ENCODE measurements at regions not wholly inside any gene's neighbourhood (a gene's known extent, or its start where the extent isn't known, plus 50 kb on each side); places are given as distances from the start of the nearest gene placed in this dataset.

DNA sequence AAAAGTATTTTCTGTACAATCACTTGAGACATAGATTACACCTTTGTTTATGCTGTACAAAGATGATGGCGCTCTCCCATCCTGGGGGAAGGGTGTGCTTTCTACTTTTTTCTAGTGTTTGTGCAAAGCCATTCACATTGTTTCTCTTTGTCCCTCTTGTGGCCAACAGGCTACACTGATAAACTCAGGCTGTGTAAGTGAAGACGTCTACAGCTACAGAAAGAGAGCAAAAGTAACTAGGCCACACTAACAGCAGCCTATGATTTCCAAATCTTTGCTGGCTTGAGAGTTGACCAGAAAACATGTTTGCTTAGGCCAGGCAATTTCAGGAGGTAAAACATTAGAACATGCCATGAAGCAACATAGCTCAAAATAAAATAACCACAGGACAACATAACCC is 75.1 kb downstream of the FOXB1 start:
- no peak overlapping the region for H3K9ac ChIP-seq (ENCODE audit: low read length)

DNA sequence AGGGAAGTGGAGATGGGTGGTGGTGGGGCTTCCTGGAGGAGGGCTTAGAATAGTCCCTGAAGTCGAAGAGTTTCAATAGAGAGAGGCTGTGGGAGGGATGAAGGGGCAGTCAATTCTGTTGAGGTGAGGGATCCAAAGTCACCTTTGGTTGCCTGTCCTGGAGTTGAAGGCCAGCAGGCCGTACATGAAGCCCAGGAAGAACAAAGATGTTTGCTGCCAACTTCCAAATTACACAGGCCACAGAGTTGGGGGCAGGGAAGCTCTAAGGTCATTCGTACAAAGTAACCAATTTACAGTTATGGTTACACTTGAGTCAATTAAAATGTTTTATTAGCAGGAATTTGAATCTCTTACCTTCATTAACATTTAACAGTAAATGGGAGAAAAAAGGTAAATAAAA is 77.9 kb downstream of the FOXB1 start:
- Histone ChIP-seq H3K9ac (ENCODE audit: low read length) (no peak overlapping the region), H3K79me2 (ENCODE audit: low read length) (no peaks in the 10 kb centered on the region), H3K9me3 (replicated peaks; ENCODE audit: insufficient read depth, low read length) (no peaks in the 10 kb centered on the region), H3K4me1 (ENCODE audit: low read length) (no peaks in the 10 kb centered on the region), H3K36me3 (replicated peaks; ENCODE audit: insufficient read depth, low read length) (no peaks in the 10 kb centered on the region), H3K9me2 (replicated peaks; ENCODE audit: insufficient read depth, low read length) (no peaks in the 10 kb centered on the region), H3K4me2 (ENCODE audit: low read depth, low read length) (no peak overlapping the region), H4K20me1 (ENCODE audit: insufficient read depth, low read length) (no peaks in the 10 kb centered on the region), H3K27me3 (replicated peaks; ENCODE audit: insufficient read depth, low read length) (no peaks in the 10 kb centered on the region), H3K27ac (ENCODE audit: low read length) (no peak overlapping the region), H3F3A (ENCODE audit: insufficient read depth, low read length) (no peaks in the 10 kb centered on the region), H2AFZ (ENCODE audit: low read length) (no peak overlapping the region), H3K4me3 (ENCODE audit: low read length) (no peak overlapping the region)
- TF ChIP-seq EZH2phosphoT487 (IDR thresholded peaks at IDR 0.05; ENCODE audit: low read length) = no peak
- TF ChIP-seq, protein P1, sequence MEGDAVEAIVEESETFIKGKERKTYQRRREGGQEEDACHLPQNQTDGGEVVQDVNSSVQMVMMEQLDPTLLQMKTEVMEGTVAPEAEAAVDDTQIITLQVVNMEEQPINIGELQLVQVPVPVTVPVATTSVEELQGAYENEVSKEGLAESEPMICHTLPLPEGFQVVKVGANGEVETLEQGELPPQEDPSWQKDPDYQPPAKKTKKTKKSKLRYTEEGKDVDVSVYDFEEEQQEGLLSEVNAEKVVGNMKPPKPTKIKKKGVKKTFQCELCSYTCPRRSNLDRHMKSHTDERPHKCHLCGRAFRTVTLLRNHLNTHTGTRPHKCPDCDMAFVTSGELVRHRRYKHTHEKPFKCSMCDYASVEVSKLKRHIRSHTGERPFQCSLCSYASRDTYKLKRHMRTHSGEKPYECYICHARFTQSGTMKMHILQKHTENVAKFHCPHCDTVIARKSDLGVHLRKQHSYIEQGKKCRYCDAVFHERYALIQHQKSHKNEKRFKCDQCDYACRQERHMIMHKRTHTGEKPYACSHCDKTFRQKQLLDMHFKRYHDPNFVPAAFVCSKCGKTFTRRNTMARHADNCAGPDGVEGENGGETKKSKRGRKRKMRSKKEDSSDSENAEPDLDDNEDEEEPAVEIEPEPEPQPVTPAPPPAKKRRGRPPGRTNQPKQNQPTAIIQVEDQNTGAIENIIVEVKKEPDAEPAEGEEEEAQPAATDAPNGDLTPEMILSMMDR (IDR thresholded peaks at IDR 0.05; ENCODE audit: low read length) = no peak
- TF ChIP-seq EZH2 (optimal IDR thresholded peaks at IDR 0.05; ENCODE audit: low read depth, low read length) = no peak
- no peak for DNase-seq

More for the DNA sequence above, 75.1 kb downstream of the FOXB1 start:
- DNase-seq = no peak
- Histone ChIP-seq H3K4me1 (ENCODE audit: low read length) (no peaks in the 10 kb centered on the region), H3K27me3 (replicated peaks; ENCODE audit: insufficient read depth, low read length) (no peaks in the 10 kb centered on the region), H3K4me2 (ENCODE audit: low read depth, low read length) (no peak overlapping the region), H3K9me2 (replicated peaks; ENCODE audit: insufficient read depth, low read length) (no peaks in the 10 kb centered on the region), H3K36me3 (replicated peaks; ENCODE audit: insufficient read depth, low read length) (no peaks in the 10 kb centered on the region), H3K9me3 (replicated peaks; ENCODE audit: insufficient read depth, low read length) (no peaks in the 10 kb centered on the region), H3K79me2 (ENCODE audit: low read length) (no peaks in the 10 kb centered on the region), H4K20me1 (ENCODE audit: insufficient read depth, low read length) (no peaks in the 10 kb centered on the region), H3F3A (ENCODE audit: insufficient read depth, low read length) (no peaks in the 10 kb centered on the region), H2AFZ (ENCODE audit: low read length) (no peak overlapping the region), H3K4me3 (ENCODE audit: low read length) (no peak overlapping the region), H3K27ac (ENCODE audit: low read length) (no peak overlapping the region)
- TF ChIP-seq EZH2 (optimal IDR thresholded peaks at IDR 0.05; ENCODE audit: low read depth, low read length) (no peak), EZH2phosphoT487 (IDR thresholded peaks at IDR 0.05; ENCODE audit: low read length) (no peak)
- TF ChIP-seq, protein P1 (IDR thresholded peaks at IDR 0.05; ENCODE audit: low read length) = peak; percentile 33

GRCh38 chr15:60083318-60083717 is 79.2 kb downstream of the FOXB1 start:
- Histone ChIP-seq H3K4me1 (ENCODE audit: low read length) (no peaks in the 10 kb centered on the region), H3K4me3 (ENCODE audit: low read length) (no peak overlapping the region), H3K27me3 (replicated peaks; ENCODE audit: insufficient read depth, low read length) (no peaks in the 10 kb centered on the region), H4K20me1 (ENCODE audit: insufficient read depth, low read length) (no peaks in the 10 kb centered on the region), H3K9me3 (replicated peaks; ENCODE audit: insufficient read depth, low read length) (no peaks in the 10 kb centered on the region), H3K36me3 (replicated peaks; ENCODE audit: insufficient read depth, low read length) (no peaks in the 10 kb centered on the region), H3F3A (ENCODE audit: insufficient read depth, low read length) (no peaks in the 10 kb centered on the region), H3K9me2 (replicated peaks; ENCODE audit: insufficient read depth, low read length) (no peaks in the 10 kb centered on the region), H2AFZ (ENCODE audit: low read length) (no peak overlapping the region), H3K9ac (ENCODE audit: low read length) (no peak overlapping the region), H3K27ac (ENCODE audit: low read length) (no peak overlapping the region), H3K4me2 (ENCODE audit: low read depth, low read length) (no peak overlapping the region), H3K79me2 (ENCODE audit: low read length) (no peaks in the 10 kb centered on the region)
- TF ChIP-seq EZH2 (optimal IDR thresholded peaks at IDR 0.05; ENCODE audit: low read depth, low read length) (no peak), EZH2phosphoT487 (IDR thresholded peaks at IDR 0.05; ENCODE audit: low read length) (no peak)
- TF ChIP-seq, protein P1 (IDR thresholded peaks at IDR 0.05; ENCODE audit: low read length) = no peak
- DNase-seq = no peak

Data from MM.1S (cell line).